ENCODE measurements at regions not wholly inside any gene's neighbourhood (a gene's known extent, or its start where the extent isn't known, plus 50 kb on each side); places are given as distances from the start of the nearest gene placed in this dataset.

GRCh38 chr7:17598305-17598704, 299.9 kb downstream of the AHR start:
- TF ChIP-seq, protein P1, sequence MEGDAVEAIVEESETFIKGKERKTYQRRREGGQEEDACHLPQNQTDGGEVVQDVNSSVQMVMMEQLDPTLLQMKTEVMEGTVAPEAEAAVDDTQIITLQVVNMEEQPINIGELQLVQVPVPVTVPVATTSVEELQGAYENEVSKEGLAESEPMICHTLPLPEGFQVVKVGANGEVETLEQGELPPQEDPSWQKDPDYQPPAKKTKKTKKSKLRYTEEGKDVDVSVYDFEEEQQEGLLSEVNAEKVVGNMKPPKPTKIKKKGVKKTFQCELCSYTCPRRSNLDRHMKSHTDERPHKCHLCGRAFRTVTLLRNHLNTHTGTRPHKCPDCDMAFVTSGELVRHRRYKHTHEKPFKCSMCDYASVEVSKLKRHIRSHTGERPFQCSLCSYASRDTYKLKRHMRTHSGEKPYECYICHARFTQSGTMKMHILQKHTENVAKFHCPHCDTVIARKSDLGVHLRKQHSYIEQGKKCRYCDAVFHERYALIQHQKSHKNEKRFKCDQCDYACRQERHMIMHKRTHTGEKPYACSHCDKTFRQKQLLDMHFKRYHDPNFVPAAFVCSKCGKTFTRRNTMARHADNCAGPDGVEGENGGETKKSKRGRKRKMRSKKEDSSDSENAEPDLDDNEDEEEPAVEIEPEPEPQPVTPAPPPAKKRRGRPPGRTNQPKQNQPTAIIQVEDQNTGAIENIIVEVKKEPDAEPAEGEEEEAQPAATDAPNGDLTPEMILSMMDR (IDR thresholded peaks at IDR 0.05; ENCODE audit: low read depth, low read length), result no peak
- no peak overlapping the region for H3K4me3 ChIP-seq (ENCODE audit: low read depth, low read length)

- no peak overlapping the region for H3K4me3 ChIP-seq (ENCODE audit: low read depth, low read length)
These were observed 300.4 kb downstream of the AHR start for GRCh38 chr7:17598846-17599245.

DNA sequence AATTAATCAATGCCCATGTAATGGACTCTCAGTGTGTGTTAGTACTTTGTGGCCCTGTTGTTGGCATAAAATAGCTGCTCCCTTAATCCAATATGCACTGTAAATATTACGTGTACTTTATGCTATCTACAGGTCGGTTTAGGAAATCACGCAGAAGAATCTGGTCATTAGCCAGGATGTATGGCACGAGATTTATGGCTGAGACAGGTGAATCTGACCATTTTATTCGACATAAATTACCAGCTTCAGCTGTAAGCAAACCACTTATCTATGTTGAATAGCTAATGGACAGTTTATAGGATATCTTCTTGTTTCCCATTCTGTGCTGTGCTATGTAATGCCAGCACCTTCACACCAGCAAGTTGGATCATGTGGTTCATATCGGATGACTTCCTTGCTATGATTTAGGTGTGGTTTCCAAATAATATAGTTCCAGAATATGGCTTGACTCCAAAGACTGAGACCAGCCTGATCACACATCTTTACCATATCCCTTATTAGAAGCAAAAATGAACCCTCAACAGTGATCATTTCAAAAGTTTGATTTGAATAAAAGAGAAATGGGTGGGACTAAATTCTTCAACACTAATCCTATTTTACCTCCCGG, 301.4 kb downstream of the AHR start:
- TF ChIP-seq, protein P1 (IDR thresholded peaks at IDR 0.05; ENCODE audit: low read depth, low read length), result no peak
- H3K4me3 ChIP-seq (ENCODE audit: low read depth, low read length), result no peak overlapping the region

More at GRCh38 chr7:17598846-17599245, 300.4 kb downstream of the AHR start:
- TF ChIP-seq, protein P1 (IDR thresholded peaks at IDR 0.05; ENCODE audit: low read depth, low read length), result no peak

DNA sequence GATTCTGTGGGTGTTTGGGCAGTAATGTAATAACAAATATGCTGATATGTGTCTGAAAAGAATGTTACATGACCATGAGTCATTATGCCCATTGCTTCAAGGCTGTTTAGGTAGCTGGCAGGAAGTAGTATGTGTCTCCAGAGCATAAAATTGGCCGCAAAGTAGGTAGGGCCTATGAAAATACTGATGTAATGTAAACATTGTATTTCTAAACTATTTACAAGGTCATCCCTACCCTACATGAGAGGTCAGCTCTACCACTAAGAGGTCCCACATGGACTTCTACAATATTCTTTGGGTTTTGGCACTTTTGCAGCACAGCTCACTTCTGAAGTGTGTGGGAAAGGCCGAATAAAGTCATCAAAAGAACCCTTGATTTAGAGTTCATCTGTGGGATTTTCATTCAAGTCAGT, 301.9 kb downstream of the AHR start:
- TF ChIP-seq, protein P1 (IDR thresholded peaks at IDR 0.05; ENCODE audit: low read depth, low read length), result no peak

DNA sequence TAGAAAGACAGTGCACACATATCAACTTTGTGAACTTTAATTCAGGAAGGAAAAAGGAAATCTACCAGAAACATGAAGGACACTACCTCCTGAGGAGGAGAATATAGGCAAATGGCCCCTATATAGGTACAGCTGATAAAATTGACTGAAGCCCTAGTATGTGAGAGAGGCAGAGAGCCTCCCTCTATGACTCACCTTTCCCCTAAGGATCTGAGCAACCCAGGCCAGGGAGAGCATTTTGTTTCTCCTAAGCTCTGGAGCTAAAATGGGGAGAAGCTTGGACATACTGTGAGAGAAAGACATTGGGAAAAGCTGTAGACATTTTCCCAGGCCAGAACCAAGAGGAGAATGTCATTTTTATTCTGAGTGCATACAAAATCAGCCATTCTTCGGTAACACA, 303.5 kb downstream of the AHR start:
- TF ChIP-seq, protein P1 (IDR thresholded peaks at IDR 0.05; ENCODE audit: low read depth, low read length), result no peak
- no peak overlapping the region for H3K4me3 ChIP-seq (ENCODE audit: low read depth, low read length)

More for the DNA sequence above, 301.9 kb downstream of the AHR start:
- no peak overlapping the region for H3K4me3 ChIP-seq (ENCODE audit: low read depth, low read length)

- H3K4me3 ChIP-seq (ENCODE audit: low read depth, low read length), result no peak overlapping the region
- TF ChIP-seq, protein P1 (IDR thresholded peaks at IDR 0.05; ENCODE audit: low read depth, low read length), result no peak
These were observed 309.8 kb downstream of the AHR start for GRCh38 chr7:17608114-17608833.

- no peak overlapping the region for H3K4me3 ChIP-seq (ENCODE audit: low read depth, low read length)
- TF ChIP-seq, protein P1 (IDR thresholded peaks at IDR 0.05; ENCODE audit: low read depth, low read length), result no peak
These were observed 313.2 kb downstream of the AHR start for GRCh38 chr7:17611611-17612010.
